HS-5 (cell line): ENCODE measurements at regions not wholly inside any gene's neighbourhood (a gene's known extent, or its start where the extent isn't known, plus 50 kb on each side); places are given as distances from the start of the nearest gene placed in this dataset.
"Not testable (repeated sequence)": the region's sequence is repeated elsewhere in the genome, so short reads cannot be mapped to it uniquely, and the experiment has no call there.

ENCODE experiments used
- DNase-seq: peaks from one replicate; pipeline ENCODE4 v3.0.0-alpha.2; 2012; ENCODE audit warnings: low read depth

DNA sequence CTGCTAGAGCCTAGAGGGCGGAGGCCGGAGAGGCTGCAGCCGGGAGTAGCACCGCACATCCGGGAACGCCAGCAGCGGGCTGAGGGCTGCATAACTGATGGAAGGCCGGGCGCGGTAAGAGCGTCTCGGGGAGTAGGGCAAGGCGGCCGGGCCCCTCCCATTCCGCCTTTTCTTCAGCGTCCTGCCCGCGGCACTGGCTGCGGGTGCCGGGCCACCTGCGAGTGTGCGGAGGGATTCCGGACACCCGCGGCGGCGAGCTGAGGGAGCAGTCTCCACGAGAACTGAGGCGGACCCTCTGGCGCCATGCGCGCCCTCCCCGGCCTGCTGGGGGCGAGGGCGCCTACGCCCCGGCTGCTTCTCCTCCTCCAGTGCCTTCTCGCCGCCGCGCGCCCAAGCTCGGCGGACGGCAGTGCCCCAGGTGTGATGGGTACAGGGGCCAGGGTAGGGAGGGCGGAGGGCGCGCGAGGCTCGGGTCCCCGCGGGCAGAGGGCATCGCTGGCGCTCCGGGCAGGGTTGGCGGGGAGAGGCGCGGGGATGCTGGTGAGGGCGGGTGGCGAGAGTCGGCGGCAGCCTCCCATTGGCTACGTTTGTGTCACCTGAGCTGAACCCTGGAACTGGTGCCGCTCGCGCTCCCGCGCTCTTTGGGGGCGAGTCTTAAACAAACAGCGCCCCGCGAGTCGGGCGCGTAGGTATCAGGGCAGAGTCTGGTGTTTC is 334.4 kb downstream of the SRGAP2C start:
- peak; percentile 24 for DNase-seq

DNA sequence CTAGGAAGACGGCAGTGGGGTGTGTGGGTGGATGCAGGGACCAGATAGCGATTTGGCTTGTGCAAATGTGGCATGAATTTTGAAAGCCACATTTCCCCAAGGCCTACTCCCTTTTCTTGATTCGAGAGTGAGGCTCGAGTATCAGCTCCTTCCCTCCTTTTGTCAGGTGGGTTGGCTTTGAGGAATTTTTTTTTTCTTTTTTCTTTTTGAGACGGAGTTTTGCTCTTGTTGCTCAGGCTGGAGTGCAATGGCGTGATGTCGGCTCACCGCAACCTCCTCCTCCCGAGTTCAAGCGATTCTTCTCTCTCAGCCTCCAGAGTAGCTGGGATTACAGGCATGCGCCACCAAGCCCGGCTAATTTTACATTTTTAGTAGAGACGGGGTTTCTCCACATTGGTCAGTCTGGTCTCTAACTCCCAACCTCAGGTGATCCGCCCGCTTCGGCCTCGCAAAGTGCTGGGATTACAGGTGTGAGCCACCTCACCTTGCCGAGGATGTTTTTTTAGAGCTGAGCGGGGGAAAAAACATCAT is 335.0 kb downstream of the SRGAP2C start:
- DNase-seq = not testable (repeated sequence)

DNA sequence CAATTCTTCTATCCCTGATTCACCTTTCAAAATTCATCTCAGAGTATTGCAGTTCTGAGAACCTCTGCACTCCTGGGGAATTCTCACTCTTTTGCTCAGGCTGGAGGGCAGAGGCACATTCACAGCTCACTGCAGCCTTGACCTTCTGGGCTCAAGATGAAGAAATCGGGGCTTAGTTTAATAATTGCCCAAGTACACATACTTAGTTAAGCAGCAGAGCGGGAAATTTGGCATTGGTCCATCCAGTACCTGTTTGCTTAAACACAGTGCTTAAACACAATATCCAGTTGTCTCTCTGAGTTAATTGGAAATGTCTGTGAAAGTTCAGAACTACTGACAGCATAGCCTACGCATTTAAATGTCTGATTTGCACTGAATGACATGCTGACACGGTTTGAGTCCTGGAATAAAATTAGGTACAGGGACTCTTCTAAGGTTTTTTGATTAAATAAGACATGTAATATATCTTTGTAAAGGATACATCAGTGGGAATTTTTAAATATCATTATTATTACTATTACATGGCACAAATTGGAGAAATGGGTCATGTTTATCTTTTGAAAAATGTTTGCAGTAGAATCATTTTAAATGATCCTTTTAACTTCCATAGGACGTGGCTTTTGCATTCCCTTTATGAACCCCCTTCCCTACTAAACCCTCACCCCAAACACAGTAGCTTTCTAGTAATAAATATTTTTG is 337.4 kb downstream of the SRGAP2C start:
- no peak for DNase-seq

DNA sequence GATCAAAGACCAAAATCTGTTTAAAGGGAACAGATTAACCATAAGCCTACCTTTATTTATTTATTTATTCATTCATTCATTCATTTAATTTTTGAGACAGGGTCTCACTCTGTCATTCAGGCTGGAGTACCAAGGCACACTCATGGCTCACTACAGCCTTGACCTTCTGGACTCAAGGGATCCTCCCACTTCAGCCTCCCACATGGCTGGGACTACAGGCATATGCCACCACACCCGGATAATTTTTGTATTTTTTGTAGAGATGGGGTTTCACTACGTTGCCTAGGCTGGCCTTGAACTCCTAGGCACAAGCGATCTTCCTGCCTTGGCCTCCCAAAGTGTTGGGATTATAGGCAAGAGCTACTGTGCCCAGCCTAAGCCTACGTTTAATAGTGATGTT is 338.3 kb downstream of the SRGAP2C start:
- DNase-seq = not testable (repeated sequence)

DNA sequence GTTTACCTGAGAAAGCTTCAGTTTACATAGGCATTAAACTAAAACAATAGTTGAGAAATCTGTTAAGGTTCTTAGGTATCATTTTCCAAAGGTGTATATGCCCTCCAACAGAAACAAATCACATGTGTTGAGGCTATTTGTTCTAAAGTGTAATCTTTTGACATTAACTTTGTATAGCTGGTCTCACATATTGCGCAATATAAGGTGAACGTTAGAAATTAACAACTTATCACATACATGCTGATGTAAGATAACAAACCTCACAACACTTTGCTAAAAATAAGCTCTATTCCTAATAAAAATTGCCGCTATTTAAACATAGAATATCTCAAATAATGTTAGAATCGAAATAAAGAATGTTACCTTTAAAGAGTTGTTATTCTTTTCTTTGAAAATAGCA is 340.6 kb downstream of the SRGAP2C start:
- DNase-seq = no peak

DNA sequence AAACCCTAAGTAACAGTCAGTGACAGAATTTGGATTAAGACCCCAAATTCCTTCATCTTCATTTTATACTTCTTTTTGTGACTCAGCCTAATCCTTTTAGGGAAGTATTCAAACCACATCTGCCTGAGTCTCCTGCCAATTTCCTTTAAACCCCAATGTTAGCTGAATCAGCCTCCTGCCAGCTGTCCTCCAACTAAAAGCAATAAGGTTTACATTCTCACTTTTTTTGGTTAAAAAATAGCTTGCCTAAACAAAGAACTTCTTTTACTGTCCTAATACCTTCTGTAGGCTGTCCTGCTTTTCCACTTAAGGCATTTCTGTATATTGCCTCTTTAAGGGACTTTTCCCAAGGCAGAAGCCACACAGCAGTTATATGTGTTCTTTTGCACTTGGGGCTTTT is 344.2 kb downstream of the SRGAP2C start:
- DNase-seq = not testable (repeated sequence)

DNA sequence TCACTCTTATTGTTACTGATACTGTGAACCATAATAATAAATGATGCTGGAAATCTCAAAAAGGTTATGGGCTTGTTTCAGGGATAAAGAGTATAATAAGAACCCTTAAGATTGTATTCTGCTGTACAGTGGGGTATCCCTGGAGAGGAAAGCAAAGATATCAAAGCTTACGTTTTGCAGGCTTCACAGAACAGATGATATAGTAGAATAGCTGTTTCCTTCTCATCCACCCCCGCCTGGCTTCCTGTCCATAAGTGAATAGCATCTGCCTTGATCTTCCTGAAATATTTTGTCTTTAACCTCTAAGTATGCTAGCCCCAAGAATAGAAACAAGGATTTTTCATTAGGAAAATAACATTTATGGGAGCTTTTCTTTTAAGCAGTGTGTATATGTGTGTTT is 345.3 kb downstream of the SRGAP2C start:
- not testable (repeated sequence) for DNase-seq

DNA sequence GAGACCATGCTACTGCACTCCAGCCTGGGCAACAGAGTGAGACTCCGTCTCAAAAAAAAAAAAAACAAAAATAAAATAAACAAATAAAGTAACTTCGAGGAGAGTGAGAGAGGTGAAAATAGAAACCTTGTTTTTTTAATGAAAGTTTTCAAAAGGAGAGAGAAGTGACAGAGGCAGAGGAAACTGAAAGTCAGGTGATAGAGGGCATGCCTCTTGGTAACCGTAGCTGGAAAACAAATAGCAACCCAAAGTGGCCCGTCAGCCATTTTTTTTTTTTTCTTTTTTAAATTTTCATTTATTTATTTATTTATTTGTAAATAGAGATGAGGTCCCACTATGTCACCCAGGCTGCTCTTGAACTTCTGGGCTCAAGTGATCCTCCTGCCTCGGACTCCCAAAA is 347.0 kb downstream of the SRGAP2C start:
- not testable (repeated sequence) for DNase-seq

DNA sequence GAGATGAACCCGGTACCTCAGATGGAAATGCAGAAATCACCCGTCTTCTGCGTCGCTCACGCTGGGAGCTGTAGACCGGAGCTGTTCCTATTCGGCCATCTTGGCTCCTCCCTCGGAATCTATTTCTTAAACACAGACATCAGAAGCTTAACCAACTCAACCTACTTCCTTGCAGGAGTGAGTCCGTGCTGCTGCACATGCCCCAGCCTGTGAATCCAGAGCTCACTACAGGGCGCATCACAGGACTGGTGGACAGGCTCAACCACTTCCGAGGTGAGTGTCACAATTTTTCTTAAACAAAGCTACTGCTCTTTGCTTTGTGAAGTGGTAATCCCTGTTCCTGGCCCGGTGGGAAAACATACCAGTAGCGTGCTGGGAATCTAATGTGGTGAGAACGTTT is 353.4 kb downstream of the SRGAP2C start:
- not testable (repeated sequence) for DNase-seq

DNA sequence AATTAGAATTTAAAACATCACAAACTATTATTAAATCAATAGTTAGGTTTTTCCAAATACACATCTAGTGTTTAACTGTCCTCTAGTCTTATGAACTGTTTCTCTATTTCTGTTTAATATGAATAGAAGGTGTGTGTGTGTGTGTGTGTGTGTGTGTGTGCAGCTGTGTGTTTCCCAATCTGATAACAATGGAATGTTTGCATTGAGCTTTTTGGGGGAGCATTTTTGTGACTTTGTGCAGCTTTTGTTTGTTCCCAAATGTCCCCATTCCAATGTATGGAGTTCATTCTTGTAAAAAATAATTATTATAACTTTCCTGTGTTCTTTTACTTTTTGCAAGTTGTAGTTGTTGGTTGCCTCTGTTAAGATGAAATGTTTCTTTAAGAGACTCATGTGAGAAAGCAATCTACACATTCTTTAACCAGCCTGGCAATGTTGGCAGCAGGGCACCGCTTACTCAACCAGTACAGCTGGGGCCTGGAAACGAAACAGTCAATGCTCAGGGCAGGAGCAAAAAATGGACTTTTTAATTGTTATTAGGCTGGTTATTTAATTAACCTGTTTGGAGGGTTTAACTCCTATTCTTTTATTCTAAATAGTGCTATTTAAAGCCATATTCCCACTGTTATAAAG is 354.3 kb downstream of the SRGAP2C start:
- DNase-seq = no peak

DNA sequence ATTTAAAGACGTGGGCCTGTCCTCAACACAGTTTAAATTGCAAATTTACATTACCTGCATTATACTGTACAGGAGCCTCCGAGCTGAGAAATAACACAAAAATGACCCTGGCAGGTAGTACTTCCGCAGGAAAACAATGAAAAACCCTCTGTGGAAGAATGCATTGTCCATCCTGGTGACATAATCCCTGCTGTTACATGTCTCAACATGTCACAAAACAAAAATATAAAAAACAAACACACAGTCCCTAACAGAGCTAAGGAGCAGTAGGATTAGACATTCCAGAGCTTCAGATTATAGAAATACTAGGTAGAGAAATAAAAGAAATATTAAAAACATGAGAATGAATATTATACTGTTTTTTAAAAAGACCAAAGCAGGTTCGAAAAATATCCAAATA is 359.2 kb downstream of the SRGAP2C start:
- DNase-seq = not testable (repeated sequence)

DNA sequence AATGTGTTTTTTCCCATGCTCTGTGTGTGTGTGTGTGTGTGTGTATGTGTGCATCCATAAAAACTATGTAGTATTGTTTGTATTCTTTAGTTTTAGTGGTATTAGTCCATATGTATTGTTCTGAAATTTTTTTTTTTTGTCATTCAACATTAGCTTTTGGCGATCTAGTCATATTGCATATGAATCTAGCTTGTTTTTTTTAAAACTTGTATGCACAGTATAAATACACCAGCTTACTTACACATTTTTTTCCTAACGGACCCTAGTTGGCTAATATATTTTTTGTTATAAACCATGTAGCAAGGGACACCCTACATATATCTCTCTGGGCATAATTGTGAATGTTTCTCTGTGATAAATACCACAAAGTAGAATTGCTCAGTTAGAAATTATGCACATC is 359.7 kb downstream of the SRGAP2C start:
- no peak for DNase-seq

DNA sequence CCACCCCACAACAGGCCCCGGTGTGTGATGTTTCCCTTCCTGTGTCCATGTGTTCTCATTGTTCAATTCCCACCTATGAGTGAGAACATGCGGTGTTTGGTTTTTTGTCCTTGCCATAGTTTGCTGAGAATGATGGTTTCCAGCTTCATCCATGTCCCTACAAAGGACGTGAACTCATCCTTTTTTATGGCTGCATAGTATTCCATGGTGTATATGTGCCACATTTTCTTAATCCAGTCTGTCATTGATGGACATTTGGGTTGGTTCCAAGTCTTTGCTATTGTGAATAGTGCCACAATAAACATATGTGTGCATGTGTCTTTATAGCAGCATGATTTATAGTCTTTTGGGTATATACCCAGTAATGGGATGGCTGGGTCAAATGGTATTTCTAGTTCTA is 361.1 kb downstream of the SRGAP2C start:
- not testable (repeated sequence) for DNase-seq

DNA sequence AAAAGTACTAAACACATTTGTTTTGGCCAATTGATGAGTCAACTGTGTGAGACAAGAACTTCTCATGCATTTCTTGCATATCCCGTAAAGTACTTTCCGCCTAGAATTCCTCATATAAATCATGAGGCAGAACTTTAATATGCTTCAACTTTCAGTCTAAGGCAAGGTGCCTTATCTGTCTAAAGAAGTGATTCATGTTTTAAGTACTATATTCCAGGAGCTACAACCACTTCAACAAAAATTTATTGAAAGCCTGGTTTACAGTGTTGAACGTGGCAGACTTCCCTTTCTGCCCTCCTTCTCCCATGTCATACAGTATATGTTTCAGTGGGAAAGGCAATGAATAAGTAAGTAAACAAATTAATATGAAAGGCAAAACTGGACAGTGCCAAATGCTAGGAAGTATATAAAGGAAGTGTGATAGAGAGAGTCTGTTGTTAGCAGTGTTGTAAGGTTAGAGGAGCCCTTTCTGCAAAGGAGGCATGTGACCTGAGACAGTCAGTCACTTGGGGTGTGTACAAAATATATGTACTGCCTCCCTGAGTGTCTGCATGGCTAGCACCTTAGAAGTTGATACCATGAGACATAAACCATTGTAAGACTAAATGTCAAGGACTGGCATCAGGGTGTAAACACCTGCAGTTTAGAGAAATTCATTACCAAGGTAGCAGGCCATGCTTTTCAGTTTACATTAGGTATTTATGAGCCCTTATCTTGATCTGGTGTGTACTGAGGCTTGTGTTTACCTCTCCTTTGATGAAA is 362.2 kb downstream of the SRGAP2C start:
- no peak for DNase-seq

DNA sequence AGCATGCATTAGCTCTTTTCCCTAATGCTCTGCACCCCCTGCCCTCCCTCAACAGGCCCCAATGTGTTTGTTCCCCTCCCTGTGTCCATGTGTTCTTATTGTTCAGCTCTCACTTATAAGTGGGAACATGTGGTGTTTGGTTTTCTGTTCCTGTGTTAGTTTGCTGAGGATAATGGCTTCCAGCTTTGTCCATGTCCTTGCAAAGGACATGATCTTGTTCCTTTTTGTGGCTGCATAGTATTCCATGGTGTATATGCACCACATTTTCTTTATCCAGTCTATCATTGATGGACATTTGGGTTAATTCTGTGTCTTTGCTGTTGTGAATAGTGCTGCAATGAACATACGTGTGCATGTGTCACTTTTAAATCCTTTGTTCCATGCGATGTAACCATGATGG is 363.0 kb downstream of the SRGAP2C start:
- not testable (repeated sequence) for DNase-seq

DNA sequence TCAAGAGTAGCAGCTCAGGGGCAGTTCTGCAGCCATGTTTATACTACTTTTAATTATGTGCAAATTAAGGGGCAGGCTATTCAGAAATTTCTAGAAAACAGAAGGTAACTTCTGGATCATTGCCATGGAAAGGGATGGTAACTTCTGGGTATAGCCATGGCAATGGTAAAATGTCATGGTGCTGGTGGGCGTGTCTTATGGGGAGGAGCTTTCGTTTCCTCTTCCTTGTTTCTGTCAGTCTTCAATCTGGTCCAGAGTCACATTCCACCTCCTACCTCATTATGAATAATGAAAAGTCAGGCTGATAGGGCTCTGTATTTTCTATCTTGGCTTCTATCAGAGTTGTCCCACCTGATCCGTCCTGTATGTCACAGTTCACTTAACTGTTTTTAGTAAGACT is 366.0 kb downstream of the SRGAP2C start:
- not testable (repeated sequence) for DNase-seq

DNA sequence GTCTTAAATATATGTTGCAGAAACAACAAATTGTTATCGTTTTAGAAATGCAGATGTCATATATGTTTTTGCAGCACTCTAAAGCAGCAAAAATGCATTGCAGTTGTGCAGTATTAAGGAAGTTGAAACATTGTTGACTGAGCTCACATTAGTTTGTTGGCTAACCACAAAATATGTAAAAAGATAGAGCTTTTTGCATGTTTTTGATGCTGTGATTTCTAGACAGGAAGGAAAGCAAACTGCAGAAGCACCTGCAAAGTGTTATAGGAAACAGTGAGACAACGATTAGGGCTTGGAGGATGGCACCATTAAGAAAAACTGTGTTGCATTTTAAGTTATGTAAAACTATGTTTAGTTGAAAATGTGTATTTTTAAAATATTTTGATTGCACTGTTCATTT is 366.7 kb downstream of the SRGAP2C start:
- DNase-seq = not testable (repeated sequence)

DNA sequence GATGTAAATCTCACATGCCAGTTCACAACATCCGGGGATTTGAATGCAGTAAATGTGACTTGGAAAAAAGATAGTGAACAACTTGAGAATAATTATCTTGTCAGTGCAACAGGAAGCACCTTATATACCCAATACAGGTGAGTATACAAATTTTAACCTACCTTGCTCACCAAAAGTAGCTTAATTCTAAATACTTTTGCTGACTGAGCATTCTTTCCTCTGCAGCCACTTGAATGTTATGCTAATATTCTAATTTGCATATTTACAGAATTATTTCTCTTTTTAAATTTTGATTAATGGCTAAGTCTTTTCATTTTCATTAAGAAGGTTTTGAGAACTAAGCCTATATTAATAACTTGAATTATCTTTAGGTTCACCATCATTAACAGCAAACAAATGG is 371.8 kb downstream of the SRGAP2C start:
- DNase-seq = not testable (repeated sequence)

DNA sequence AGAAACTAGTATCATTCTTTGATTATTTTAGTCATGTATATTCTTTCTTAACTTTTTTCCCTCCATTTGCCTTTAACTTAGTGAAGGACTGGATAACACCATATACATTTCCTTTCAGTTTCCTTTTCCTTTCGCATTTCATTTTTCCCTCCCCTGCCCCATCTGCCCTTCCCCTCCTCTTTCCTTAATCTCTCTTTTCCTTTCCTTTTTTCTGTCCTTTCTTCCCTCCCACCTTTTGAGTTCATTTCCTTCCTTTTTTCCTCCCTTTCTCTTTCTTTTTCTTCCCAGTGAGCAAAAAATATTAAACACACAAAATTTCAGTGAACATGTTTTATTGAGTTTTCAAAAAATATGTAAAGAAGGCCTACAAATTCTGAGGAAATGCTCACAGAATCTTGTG is 373.3 kb downstream of the SRGAP2C start:
- not testable (repeated sequence) for DNase-seq

DNA sequence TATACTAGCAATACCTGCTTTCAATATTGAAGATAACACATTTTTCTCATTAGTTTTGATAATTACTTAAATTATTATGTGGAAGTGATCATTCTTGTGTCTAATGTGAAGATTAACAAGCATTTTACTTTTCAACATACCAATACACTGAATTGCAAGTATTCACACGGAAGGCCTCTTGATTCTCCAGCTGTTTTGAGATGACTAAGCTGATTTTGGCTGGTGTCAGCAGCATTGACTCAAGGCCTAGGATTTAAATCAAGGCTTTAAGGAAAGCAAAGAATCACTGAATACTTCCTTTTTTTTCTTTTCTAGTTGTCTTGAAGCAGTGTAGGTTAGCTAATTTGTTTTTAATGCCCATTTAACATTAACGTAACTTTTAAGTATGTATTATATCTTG is 373.7 kb downstream of the SRGAP2C start:
- DNase-seq = peak; percentile 70

DNA sequence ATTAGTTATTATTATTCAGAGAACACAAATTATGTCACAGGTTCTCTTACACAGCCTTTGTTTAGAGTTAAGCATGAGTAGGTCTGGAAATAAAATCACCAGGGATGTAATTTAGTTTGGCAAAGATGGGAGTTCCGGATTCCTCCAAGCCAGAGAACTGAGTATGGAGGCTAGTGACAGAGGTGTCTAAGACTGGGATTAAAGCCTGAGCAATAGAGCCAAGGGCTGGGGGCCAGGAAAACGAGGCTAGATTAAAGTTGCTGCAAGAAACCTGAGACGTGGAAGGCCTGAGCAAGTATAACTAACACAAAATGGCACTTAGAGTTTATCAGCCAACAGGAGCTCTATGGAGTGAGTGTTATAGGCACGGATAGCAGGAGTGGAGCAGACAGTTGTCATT is 381.6 kb downstream of the SRGAP2C start:
- DNase-seq = no peak

DNA sequence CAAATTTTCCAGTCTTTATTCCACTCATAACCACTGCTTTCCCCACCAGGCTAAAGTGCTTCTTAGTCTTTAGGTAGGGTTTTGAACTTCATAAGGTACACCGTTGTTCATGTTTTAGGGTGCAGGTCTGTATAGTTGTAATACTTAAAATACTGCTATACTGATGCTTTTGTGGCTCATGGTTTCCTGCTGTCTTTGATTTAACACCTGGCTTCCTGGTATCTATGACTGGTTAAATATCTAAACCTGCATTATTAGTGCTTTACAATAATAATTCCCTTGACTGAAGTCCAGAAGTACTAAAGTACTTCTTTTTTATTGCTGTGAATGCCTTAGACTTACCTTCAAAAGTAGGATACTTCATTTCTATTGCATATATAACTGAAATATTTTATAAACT is 384.7 kb downstream of the SRGAP2C start:
- no peak for DNase-seq
